Right ventricle myocardium inferior (tissue), 1 donor: ENCODE measurements at regions not wholly inside any gene's neighbourhood (a gene's known extent, or its start where the extent isn't known, plus 50 kb on each side); places are given as distances from the start of the nearest gene placed in this dataset. TPM values are rescaled to one million over a fixed set of nuclear protein-coding genes. Genes with fewer than 3 reads are reported as not detected.

Experiments
- ATAC-seq: fragments of 200-7000 bp; cut with Tn5 transposase; one replicate; pipeline ENCODE4 v1.9.1; 2020; ENCODE audit warnings: mild to moderate bottlenecking, moderate library complexity
- DNase-seq: peaks from one replicate; pipeline ENCODE4 v3.0.0; 2021; ENCODE audit errors: missing footprints
- intact Hi-C: fragments of 100-400 bp; cut with DNase I; formaldehyde crosslinking; loops from one replicate; pipeline ENCODE4 v1.11.0; 2022
- microRNA-seq: library from miRNA; unstranded; fragments of <30 nt; microRNA quantifications from one replicate; pipeline ENCODE4 v1.2.0, GENCODE V29; 2020
- donor health status: DM: no; HTN: yes; CAD: no; lungs with severe emphysema.

DNA sequence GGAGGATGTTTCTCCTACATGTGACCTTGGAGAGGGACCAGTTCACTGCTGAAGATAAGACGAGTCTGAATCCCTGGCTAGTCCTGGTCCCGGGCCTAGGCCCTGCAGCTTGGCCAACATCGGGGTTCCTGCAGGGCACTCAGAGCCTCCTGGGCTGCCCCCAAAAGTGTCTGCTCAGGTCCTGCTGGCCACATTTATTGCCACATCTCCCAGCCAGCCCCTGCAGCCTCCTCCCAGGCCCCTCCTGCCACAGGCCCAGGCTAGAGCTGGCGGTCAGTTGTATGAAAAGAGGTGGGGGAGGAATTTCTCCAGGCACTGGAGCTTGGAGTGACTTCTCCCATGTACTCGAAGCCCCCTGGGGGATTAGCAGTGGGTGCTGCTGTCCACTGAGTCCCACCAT is 56.5 kb upstream of the PPARA start:
- intact Hi-C loops: loop anchor here (2.0 kb wide), 1 partner anchor 13 kb away; no protein-coding TSS in a partner anchor
- DNase-seq: no peak
- ATAC-seq: no peak

GRCh38 chr22:46094676-46095075 is 55.6 kb upstream of the PPARA start:
- intact Hi-C loops: no loop called here
- DNase-seq: no peak

DNA sequence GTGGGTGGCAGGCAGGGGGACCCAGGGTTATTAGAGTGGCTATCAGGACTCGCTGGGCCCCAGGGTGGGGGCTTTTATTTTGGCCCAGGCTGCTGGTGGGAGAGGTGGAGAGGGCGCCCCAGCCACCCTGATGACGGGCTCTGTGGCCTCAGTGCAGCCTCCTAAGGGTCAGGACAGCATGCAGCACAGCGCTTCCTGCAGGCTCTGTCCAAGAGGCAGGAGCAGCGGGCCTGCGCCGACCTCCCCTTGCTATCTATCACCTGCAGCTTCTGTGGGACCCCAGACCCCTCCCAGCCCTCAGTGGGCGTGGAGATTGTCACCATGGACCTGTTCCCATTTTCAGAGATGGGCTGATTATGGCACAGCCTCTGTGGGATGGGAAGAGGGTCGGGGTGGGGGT is 54.3 kb upstream of the PPARA start:
- DNase-seq (no peak), ATAC-seq (no peak)
- intact Hi-C loops: no loop called here

More at GRCh38 chr22:46094676-46095075, 55.6 kb upstream of the PPARA start:
- no peak for ATAC-seq

GRCh38 chr22:46096706-46097230 is 53.6 kb upstream of the PPARA start:
- no peak for DNase-seq
- intact Hi-C loops: no loop called here
- no peak for ATAC-seq

DNA sequence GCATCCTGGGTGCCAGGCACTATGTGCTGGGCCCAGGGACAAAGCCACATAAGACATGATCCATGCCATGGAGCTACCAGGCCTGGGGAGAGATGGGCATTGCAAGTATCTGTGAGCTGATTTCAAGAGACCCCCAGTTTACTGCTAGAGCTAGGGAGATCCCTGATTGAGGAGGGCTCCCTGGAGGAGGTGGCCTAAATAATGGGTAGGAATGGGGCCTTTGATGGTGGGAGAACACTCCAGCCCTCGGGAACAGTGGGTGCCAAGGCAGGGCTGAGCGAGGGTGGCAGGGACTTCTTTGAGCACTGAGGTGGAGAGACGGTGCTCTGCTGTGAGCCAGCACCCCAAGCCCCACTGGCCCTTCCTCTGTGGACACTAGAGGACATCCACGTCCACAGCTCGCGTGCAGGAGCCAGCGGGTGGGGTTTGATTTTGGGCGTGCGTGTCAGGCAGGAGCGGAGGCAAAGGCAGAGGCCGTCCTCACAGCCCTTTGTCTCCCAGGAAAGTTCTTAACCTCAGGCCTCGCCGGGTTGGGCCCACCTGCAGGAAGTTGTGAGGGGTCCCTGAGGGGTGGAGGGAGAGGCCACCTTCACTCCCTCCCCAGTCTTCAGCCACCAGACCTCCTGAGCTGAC is 52.9 kb upstream of the PPARA start:
- DNase-seq: no peak
- ATAC-seq: no peak

DNA sequence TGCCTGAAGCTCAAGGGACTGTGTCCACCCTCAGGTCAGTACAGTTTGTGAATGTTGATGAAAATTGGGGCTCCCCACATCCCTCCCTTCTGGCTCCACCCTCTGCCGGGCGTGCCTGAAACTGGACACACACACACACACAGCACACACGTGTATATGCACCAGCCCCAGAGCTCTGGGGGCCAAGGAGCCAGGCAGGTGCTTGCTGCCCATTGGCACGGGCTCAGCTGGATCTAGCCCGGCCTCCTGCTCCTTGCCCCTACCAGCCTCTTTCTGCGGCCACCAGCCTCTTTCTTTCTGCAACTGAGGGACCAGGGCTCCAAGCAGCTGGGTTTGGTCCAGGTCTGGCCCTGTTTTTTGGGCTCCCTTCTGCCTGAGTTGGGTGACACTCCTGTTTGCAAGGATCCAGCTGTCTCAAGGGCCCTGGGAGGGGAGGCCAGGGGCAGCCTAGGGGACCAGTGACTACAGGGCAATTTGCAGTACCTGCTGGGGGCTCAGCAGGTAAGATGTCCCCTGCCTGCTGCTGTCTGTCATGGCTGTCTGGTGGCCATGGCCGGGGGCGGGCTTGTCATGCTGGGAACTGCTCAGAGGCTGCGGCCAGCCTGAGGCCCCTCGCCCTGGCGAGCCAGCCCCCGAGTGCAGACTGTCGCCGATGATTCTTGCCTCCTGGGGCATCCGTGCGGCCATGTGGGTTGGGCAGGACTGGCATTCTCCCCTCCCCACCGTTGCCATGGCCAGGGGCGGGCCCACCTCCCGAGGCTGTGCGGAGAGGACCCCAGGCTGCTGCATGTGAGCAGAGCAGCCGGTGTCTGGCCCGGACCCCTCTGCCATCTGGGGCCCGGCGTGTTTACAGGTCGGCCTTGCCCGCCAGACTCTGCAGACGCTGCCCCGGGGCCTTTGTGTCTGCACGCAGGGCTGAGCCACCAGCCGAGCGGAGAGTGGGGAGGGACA is 51.5 kb upstream of the PPARA start:
- intact Hi-C loops: no loop called here
- ATAC-seq: no peak

More for the DNA sequence above, 52.9 kb upstream of the PPARA start:
- intact Hi-C loops: no loop called here

DNA sequence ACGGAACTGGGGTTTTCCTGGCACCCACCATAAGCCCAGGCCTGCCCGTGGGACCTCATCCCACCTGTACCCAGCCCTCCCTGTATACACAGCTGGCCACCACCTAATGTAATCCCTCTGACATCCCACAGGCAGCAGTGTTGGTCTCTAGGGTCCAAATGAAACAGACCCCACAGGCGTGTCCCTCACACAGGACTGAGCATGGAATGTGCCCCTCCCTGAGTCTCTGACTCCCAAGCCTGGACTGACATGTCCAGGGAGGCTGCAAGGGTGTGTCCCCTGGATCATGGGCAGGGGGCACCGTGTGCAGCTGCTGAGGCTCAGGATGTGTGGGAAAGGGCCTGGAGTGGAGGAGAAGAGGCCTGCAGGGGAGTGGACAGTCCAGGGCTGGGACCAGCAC is 50.6 kb upstream of the PPARA start:
- ATAC-seq: no peak
- DNase-seq: no peak
- intact Hi-C loops: no loop called here

More for the DNA sequence above, 51.5 kb upstream of the PPARA start:
- no peak for DNase-seq

GRCh38 chr22:46100401-46101105 is 49.8 kb upstream of the PPARA start:
- intact Hi-C loops: no loop called here
- DNase-seq (no peak), ATAC-seq (no peak)

Small RNAs in the stretch of these regions (microRNA-seq; reads per million reads assigned to microRNA genes)
- gene MIR3619: not detected
